ENCODE measurements at regions not wholly inside any gene's neighbourhood (a gene's known extent, or its start where the extent isn't known, plus 50 kb on each side); places are given as distances from the start of the nearest gene placed in this dataset.

GRCh38 chr6:40165036-40165709, 230.9 kb upstream of the MOCS1 start:
- H3K4me3 ChIP-seq (ENCODE audit: low read depth, low read length) = no peak overlapping the region
- TF ChIP-seq, protein P1, sequence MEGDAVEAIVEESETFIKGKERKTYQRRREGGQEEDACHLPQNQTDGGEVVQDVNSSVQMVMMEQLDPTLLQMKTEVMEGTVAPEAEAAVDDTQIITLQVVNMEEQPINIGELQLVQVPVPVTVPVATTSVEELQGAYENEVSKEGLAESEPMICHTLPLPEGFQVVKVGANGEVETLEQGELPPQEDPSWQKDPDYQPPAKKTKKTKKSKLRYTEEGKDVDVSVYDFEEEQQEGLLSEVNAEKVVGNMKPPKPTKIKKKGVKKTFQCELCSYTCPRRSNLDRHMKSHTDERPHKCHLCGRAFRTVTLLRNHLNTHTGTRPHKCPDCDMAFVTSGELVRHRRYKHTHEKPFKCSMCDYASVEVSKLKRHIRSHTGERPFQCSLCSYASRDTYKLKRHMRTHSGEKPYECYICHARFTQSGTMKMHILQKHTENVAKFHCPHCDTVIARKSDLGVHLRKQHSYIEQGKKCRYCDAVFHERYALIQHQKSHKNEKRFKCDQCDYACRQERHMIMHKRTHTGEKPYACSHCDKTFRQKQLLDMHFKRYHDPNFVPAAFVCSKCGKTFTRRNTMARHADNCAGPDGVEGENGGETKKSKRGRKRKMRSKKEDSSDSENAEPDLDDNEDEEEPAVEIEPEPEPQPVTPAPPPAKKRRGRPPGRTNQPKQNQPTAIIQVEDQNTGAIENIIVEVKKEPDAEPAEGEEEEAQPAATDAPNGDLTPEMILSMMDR (IDR thresholded peaks at IDR 0.05; ENCODE audit: borderline replicate concordance, insufficient read depth, low read depth, low read length) = no peak

DNA sequence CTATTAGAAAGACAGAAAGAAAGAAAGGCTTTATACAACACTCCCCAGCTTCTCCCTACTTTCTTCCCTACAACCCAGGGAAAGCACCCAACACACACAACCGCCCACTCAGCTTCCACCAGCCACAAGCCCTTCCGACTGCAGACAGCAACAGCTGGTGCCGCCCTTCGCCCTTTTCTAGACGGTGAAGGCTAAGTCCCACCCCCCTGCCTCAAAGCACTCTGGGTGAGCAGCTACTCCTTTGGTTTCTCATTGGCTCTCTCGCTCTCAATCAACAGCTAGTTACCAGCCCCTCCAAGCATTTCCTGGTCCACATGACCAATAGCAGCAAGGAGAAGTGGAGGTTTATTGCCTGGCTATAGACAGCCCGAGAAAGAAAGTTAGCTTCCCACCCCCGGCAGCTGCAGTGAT, 230.1 kb upstream of the MOCS1 start:
- TF ChIP-seq, protein P1 (IDR thresholded peaks at IDR 0.05; ENCODE audit: borderline replicate concordance, insufficient read depth, low read depth, low read length) = no peak
- H3K4me3 ChIP-seq (ENCODE audit: low read depth, low read length) = no peak overlapping the region

DNA sequence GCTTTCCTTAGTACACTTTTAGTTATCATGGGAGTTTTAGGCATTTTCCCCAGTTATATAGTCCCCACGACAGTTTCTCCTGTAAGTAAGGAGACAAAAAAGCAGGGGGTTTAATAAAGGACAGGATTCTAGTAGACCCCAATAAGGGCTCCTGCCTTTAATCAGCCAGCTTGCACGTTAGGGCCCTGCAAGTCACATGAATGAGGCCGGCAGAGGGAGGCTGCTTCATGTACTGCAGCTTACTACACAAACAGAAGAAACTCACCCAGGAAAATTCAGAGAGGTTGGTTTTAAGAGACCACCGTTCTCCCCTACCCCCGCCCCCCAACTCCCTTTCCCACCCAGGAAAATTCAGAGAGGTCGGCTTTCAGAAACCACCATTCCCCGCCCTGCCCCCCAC, 229.7 kb upstream of the MOCS1 start:
- TF ChIP-seq, protein P1 (IDR thresholded peaks at IDR 0.05; ENCODE audit: borderline replicate concordance, insufficient read depth, low read depth, low read length) = no peak

DNA sequence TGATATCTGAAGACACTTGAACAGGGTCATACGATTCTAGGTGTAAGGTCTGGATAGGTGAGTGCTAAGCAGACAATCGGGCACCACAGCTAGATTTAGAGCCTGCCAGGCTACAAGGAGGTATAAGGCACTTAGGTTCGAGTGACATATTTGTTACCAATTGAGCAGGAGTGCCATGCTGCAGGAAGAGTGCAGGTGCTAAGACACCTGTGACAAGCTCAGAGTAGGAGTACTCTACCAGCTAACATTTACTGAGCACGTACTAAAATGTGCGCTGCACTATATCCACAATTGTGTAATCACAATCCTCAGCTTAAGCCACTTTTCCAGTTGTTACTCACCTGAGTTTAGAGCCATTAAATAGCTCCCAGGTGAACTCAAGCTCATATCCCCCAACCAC, 227.8 kb upstream of the MOCS1 start:
- TF ChIP-seq, protein P1 (IDR thresholded peaks at IDR 0.05; ENCODE audit: borderline replicate concordance, insufficient read depth, low read depth, low read length) = no peak
- H3K4me3 ChIP-seq (ENCODE audit: low read depth, low read length) = no peak overlapping the region

More for the DNA sequence above, 229.7 kb upstream of the MOCS1 start:
- H3K4me3 ChIP-seq (ENCODE audit: low read depth, low read length) = no peak overlapping the region

DNA sequence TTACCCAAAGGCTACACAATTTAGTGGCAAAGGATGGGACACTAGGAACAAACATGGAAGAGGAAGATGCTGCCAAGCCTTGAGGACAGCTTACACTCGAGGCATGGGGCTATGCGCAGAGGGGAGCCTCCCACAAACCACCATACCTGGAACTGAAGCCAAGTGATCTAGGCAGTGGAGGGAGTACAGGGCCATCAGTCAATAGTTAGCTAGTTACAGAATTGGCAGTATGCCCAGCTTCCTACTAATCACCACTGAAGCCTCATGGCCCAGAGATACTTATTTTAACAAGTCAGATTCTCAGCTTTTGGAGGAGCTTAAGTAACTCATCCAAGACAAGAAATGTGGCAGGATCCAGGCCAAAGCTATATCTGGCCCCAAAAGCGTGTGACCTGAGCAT, 226.6 kb upstream of the MOCS1 start:
- H3K4me3 ChIP-seq (ENCODE audit: low read depth, low read length) = no peak overlapping the region
- TF ChIP-seq, protein P1 (IDR thresholded peaks at IDR 0.05; ENCODE audit: borderline replicate concordance, insufficient read depth, low read depth, low read length) = no peak

DNA sequence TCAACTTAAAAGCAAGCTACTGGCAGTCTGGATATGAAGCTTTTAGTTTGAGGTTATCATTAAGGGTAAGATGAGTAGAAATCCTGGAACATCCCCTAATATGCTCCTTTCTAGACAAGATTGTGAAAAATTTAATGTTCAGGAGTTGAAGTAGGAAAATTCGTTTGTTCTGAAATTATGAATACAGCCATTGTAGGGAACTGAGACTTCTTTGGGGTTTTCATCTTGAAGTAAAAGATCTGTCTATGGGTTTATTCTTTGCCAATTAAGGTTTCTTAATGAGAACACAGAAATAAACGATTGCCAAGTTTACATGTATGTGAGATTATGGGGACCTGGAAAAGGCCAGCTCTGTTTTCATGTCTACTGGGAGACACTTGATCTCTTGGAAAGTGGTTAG, 225.6 kb upstream of the MOCS1 start:
- H3K4me3 ChIP-seq (ENCODE audit: low read depth, low read length) = no peak overlapping the region
- TF ChIP-seq, protein P1 (IDR thresholded peaks at IDR 0.05; ENCODE audit: borderline replicate concordance, insufficient read depth, low read depth, low read length) = no peak

DNA sequence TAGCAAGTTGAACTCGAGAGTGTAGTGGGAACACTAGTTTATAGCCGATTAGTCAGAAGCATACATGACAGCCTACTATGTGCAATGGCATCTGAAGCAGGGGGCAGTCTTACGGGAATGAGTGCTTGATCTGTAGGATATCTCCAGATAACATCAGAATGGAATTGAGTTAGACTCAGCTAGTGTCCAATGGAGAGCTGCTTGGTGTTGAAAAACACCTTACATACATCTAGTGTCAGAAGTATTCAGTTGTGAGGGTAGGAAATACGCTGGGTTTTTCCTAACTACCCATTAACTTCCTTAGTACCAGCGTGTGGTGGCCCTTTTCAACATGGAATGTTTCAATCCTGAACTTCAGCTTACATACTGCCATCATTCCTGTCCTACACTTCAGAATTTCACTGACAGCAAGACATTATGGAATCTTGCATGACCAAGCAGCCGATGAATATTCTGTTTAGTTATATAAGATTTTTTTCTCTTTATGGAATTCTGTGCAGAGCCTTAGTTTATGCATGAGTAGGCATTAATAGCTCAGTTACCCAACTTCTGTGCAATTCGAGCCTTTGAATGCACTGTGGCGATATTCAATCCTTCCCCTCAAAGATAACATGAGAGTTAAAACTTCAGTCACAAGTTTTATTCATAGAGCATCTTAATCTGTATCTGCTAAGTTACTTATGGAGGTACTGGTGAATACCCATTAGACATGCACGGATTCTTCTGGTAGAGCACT, 218.6 kb upstream of the MOCS1 start:
- TF ChIP-seq, protein P1 (IDR thresholded peaks at IDR 0.05; ENCODE audit: borderline replicate concordance, insufficient read depth, low read depth, low read length) = no peak
- H3K4me3 ChIP-seq (ENCODE audit: low read depth, low read length) = no peak overlapping the region
